GM18505 (cell line): ENCODE measurements at regions not wholly inside any gene's neighbourhood (a gene's known extent, or its start where the extent isn't known, plus 50 kb on each side); places are given as distances from the start of the nearest gene placed in this dataset.
"Not testable (repeated sequence)": the region's sequence is repeated elsewhere in the genome, so short reads cannot be mapped to it uniquely, and the experiment has no call there.

Experiments
- ATAC-seq: cut with Tn5 transposase; IDR thresholded peaks from one replicate; pipeline ENCODE4 v1.9.1; 2021; ENCODE audit not compliant: unreplicated experiment
- POLR2A ChIP-seq: IDR thresholded peaks from 4 replicates; pipeline ENCODE4 v1.6.1; 2011; ENCODE audit warnings: borderline replicate concordance; ENCODE audit not compliant: insufficient read depth, insufficient read length; ENCODE audit errors: extremely low read depth

DNA sequence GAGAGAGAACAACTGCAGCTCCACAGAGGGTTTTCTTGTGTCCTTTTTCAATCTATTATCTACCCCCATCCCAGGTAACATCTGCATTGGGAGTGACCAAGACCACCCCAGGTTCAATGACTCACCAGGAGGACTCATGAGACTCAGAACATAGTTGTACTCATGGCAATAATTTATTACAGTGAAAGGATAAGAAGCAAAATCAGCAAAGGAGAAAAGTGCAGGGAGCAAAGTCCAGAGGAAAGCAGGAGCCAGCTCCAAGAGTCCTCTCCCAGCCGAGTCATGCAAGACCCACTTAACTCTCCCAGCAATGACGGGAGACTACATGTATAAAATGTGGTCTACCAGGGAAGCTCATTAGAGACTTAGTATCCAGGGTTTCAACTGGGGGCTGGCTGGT is 129.5 kb upstream of the RBPJ start:
- TF ChIP-seq POLR2A, result no peak
- no peak for ATAC-seq

DNA sequence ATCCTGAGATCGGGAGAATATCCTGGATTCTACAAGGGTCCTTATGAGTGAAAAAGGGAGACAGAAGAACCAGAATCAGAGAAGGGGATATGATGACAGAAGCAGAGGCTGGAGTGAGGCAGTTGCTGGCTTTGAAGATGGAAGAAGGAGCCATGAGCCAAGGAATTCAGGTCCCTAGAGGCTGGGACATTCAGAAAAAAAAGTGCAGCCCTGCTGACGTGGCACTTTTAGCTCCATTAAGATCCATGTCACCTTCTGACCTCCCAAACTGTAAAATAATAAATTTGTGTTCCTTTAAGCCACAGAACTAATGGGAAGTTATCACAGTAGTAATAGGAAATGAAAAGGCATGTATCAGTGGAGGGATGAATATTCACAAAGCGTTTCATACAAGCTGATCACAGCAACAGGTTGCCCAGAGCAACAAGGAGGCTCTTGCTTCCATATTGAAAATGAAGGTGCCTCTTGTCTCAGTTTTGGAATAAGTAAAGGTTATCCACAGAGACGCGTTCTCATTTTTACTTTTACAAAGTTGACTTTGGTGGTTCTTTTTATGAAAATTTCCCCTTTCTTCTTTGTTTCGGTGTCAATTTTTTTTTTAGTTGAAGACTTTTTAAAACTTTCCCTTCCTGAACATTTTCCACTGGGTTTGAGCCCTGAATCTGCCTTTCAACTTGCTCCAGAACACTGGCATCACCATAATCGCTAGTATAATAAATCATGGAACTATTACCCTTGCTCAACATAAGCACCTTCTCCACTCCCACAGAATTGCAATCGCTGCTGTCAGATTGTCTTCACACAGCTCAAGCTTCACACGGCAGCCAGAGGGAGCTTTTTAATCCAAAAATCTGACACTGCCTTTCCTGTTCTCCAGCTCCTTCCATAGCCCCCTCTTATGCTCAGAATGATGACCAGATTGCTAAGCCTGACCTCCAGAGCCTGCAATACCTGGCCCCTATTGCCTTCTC is 127.6 kb upstream of the RBPJ start:
- no peak for ATAC-seq
- no peak for TF ChIP-seq POLR2A

DNA sequence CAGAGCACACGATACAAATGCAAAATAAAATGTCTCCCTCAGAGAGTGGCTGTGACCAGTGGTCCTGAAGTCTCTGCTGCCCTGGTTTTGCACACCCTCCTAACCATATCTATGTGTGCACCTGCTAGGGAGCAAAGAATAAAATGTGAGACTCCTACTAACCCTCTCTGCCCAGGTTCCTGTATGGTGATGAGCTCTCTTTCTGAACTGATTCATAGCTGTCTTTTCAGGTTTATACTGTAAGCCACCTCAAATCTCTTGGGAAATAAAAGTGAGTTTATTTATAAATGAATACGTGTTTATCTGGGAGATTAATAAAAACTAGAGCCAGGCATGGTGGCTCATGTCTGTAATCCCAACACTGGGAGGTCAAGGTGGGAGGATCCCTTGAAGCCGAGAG is 126.0 kb upstream of the RBPJ start:
- peak; percentile 37 for ATAC-seq
- TF ChIP-seq POLR2A, result no peak

DNA sequence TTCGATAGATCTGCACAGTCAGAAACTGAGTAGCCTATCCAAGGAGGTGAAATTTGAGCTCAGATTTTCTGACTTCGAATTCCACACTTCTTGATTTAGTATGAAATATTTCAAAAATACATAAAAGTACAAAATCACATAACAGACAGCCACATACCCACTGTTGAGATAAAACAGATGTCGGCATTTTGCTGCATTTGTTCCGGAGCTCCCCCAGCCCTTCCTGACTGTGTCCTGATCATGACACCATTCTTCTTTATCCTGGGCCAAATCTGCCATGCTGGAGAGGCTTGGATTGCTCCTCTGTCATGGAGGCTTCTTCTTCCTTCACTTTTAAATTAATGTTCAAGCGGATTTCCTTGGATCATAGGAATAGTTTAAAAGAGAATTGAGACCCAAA is 124.2 kb upstream of the RBPJ start:
- no peak for TF ChIP-seq POLR2A

DNA sequence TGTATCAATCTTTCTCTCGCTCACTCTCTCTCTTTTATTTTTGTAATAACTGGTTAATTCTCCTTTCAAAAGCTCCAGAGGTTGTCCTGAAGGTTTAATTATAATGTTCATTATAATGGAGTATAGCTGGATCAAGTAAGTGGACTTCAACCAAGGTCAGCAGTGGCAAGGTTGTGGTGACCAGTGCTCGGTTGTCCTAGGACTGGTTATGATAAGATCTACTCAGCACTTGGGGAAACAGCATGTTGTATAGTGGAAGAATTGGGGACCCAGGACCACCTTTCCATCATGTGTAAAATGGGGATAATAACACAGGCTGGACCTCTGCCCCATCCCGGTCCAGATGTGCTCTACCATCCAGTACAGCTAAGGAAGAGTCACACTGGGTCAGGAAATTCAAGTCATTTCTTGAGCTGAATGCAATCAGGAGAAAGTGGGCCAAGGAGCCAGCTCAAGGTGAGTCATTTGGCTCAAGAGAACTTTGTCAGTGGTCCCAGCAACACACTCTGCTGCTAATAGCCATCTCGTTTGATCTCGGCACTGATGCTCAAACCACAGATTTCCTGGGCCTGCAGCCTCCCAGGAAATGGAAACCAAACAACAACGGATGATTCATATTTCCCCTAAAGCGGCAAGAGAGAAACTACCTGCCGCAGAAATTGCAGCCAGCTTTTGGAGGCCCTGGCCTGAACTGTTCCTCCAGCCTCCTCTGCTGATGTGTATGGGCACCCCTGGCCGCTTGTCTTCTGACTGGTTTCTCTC is 123.6 kb upstream of the RBPJ start:
- TF ChIP-seq POLR2A, result no peak
- ATAC-seq, result peak; percentile 89

More for the DNA sequence above, 124.2 kb upstream of the RBPJ start:
- no peak for ATAC-seq

DNA sequence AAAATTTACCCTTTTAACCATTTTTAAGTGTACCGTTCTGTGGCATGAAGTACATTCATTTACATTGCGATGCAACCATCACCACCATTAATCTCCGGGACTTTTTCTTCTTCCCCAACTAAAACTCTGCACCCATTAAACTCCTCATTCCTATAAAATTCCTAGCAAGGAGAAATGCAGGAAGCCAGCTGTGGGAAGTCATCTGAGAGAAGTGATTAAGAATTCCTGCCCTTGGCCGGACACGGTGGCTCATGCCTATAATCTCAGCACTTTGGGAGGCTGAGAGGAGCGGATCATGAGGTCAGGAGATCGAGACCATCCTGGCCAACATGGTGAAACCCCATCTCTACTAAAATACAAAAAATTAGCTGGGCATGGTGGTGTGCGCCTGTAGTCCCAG is 121.9 kb upstream of the RBPJ start:
- not testable (repeated sequence) for ATAC-seq

DNA sequence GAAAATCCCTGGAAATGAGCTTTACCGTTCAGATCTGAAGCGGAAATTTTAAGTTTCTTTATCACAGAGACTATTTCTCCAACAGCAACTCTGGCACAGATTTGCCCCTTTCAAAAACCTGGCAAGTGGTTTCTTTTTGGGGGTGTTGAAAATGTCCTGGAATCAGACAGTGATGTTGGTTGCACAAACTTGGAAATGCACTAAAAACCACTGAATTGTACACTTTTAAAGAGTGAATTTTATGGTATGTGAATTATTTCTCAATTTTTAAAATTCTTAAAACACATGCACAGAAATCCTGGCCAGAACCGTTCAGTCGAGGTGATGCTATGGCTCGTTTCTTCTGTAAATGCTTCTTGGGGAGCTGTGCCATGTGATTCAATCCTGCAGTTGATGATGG is 121.2 kb upstream of the RBPJ start:
- no peak for TF ChIP-seq POLR2A
- ATAC-seq, result no peak

DNA sequence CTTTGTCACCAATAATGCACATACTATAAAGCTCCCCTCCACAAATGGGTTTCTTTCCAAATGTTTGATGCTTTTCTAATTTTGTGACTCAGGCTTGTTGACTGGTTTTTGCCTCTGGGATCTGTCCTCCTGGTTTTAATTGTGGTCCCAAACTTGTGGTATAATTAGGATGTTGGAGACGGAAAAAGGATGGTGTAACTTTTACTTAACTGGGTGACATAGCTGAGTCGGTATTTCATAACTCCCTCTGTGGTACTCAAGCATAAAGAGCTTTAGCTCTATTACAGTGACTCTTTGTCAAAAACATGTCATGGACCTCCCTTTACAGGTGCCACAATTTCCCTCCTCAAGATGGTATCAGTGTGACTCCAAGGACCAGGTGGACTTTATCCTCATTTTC is 119.7 kb upstream of the RBPJ start:
- TF ChIP-seq POLR2A, result no peak
- no peak for ATAC-seq

DNA sequence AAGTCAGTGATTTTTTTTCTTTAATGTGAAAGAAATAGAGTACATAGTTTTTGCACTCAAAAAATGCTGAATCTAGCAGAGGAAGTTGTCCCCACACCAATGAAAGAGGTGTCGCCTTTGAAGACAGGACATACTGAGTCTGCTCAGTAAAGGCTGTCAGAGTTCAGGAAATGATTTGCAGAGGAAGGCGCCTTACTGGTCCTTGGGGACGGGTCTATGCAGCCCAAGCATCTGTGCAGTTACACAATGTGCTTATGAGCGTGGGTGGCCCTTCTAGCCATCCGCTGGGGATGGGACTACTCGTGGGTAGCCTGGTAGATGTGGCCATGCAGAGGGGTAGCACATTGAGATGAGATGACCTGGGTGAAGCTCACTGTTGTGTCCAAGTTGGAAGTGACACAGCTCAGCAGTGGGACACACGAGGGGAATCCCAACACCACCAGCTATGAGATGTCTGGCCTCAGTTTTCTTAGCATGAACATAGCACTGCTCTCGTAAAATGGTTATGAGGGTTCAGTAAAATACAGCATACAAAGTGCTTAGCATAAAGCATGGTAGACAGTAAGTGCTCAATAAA is 116.5 kb upstream of the RBPJ start:
- no peak for ATAC-seq
- no peak for TF ChIP-seq POLR2A

DNA sequence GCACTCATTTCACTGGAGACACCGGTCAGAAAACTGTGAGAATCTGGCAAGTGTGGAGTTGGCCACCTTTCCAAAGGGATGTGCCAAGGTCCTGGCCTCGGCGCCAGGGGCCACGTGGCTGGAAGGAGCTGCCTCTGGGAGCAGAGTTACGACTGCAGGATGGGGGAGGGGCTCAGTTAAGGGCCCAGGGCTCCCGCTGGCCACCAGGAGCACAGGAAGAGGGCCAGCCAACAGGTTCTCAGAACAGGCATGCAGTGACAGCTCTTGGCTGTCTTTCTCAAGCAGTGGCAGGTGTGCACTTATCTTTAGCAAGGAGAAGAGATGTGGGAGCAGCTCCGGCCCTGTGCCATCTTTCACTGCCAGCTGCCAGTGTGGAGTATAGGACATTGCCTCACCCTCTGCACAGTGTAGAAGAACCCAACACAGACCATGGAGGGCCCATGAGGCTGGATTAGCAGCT is 115.9 kb upstream of the RBPJ start:
- TF ChIP-seq POLR2A, result no peak

DNA sequence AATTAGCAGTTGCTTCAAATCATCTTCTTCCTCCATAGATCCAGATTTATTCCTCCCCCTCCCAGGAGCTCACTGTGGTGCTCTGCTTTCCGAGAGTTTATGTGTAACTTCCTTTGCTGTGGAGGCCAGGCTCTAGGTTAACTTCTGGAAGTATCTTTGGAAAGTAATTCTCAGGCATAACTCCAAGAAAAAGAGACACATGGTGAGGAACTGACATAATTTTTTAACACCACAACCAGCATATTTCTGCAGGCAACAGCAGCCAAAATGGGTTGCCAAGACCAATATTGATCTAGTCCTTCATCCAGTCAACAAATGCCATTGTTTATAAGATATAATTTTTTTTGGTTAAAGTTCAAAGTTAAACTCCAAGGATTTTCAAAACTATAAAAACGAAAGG is 114.5 kb upstream of the RBPJ start:
- TF ChIP-seq POLR2A, result no peak
- ATAC-seq, result no peak

More for the DNA sequence above, 115.9 kb upstream of the RBPJ start:
- no peak for ATAC-seq

DNA sequence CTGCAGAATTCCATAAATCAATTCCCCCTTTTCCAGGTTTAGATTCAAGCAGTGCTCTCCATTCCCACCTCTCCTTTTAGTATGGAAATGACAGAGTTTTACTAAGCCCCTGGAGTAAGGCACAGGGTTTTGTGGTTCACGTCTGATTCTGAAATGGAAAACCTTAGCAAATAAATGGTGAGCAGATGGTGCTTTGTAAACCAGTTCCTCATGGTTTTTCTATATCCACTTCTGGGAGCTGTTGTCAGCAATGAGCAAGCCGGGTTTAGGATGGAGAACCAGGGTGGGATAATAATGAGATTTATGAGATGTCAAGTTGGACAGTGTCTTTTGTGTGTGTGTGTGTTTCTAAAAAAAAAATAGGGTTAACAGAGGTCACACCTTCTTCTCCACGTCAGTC is 113.8 kb upstream of the RBPJ start:
- no peak for ATAC-seq
- no peak for TF ChIP-seq POLR2A

DNA sequence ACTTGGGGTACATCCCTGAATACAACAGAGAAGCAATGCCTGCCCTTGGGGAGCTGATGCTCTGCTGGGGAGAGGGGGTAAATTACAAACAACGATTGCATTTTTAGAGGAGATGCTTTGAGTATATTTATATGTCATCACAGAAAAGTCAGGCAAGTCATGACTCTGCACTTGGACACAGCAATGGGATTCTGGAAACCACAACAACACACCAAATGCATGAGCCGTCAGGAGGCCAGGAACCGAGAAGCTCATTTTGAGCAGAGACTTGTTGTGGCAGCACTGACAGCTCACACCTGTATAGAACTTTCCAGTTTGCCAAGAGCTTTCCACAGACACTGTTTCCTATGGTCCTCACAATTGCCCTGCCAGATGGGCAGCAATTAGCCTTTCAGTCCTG is 113.2 kb upstream of the RBPJ start:
- no peak for TF ChIP-seq POLR2A
- no peak for ATAC-seq
